Left lung (tissue), 4 donors: ENCODE measurements at regions not wholly inside any gene's neighbourhood (a gene's known extent, or its start where the extent isn't known, plus 50 kb on each side); places are given as distances from the start of the nearest gene placed in this dataset.

ENCODE experiments used
- ATAC-seq: fragments of 200-7000 bp; cut with Tn5 transposase; one replicate; pipeline ENCODE4 v1.9.1; 2020; ENCODE audit warnings: moderate library complexity
- DNase-seq, 4 donors: peaks; one replicate each; pipeline ENCODE4 v3.0.0-alpha.2; 2013 to 2020
- H3K27ac ChIP-seq, 2 donors: fragments of 200-600 bp; sonication (generic) in 1 of 2; one replicate each; pipeline versions ENCODE4 v1.5.0 to v1.8.0; 2020 to 2021
- H3K27me3 ChIP-seq, 2 donors: fragments of 200-600 bp; sonication (generic) in 1 of 2; one replicate each; pipeline versions ENCODE4 v1.5.0 to v1.8.0; 2020 to 2021
- H3K36me3 ChIP-seq, 2 donors: fragments of 200-600 bp; sonication (generic) in 1 of 2; one replicate each; pipeline versions ENCODE4 v1.5.0 to v1.8.0; 2020 to 2021
- H3K4me1 ChIP-seq, 2 donors: fragments of 200-600 bp; one replicate each; pipeline ENCODE4 v1.8.0; 2021
- H3K4me3 ChIP-seq, 2 donors: fragments of 200-600 bp; sonication (generic) in 1 of 2; one replicate each; pipeline versions ENCODE4 v1.5.0 to v1.8.0; 2020 to 2021; ENCODE audit warnings: mild to moderate bottlenecking in 1 of 2
- H3K9me3 ChIP-seq, 2 donors: fragments of 200-600 bp; sonication (generic) in 1 of 2; one replicate each; pipeline versions ENCODE4 v1.5.0 to v1.8.0; 2020 to 2021
- CTCF ChIP-seq, 2 donors: fragments of 200-600 bp; sonication (generic) in 1 of 2; IDR thresholded peaks; one replicate each; pipeline versions ENCODE4 v1.5.0 to v1.8.0; 2021; ENCODE audit warnings: antibody characterized with exemption in 2 of 2
- intact Hi-C, 2 donors: fragments of 100-400 bp; cut with DNase I; formaldehyde crosslinking; loops; one replicate each; pipeline versions ENCODE4 v1.11.2 to v1.14.2; 2022
- donor health status: DM: no; HTN: yes; CAD: no.
- donor health status: DM: no; HTN: no; CAD: no.

DNA sequence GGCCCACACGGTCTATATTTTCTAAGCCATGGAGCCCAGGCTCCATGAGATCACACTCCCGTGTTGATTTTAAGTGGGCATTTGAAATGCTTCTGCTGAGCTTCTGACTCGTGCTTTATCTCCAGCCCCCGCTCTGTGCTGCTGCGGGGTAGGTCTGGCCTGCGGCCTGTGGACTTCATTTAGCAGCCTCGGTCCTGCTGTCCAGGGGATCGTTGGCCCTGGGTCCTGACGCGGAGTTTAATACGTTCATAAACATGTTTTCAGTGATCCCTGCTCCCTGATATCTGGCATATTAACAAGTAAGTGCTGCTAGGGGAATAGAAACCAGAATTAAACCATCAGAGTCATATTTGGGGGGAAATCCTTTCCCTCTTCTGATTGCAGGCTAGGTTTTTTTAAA lies 540.3 kb upstream of the MGMT start:
- Histone ChIP-seq H3K9me3 (no peaks in the 10 kb centered on the region), H3K4me3 (no peak overlapping the region), H3K4me1 (peaks cover 0 to 3% of the 10 kb centered on the region in 2 donors), H3K27me3 (peaks cover 0 to 5% of the 10 kb centered on the region in 2 donors), H3K36me3 (no peaks in the 10 kb centered on the region), H3K27ac (no peak overlapping the region)
- intact Hi-C loops, result no loop called here
- no peak for TF ChIP-seq CTCF (IDR thresholded peaks at IDR 0.05)
- ATAC-seq (no peak), DNase-seq (no peak)

DNA sequence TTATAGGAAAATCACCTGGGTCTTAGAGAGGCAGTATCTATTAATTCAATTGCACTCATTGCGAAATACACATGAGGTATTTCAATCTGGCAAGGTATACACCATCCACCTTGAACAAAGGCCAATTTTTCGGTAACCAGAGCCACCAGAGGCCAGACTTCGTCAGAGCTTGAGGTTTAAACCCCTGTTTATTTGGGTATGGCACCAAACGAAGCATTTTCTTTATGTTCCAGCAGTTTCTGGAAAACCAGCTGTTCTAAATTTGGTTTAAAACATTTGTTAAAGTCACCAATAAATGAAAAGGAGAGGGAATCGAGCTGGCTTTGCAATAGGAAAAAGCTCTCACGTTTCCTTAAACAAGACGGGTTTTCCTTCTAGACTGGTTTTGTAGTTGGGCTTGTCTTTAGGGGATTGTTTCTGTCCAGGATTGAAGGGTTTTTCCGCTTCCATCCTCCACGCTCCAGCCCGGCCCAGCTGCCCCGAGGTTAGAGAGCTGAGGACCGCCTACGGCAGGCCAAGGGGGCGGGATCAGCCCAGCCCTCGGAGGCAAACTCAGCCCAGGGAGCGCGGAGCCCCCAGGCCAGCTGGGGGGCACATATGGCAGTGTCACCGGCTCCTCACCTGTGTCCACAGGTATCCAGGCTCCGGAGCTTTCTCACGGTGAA lies 539.4 kb upstream of the MGMT start:
- Histone ChIP-seq H3K4me1 (peaks cover 0 to 3% of the 10 kb centered on the region in 2 donors), H3K4me3 (no peak overlapping the region), H3K27me3 (peaks cover 0 to 5% of the 10 kb centered on the region in 2 donors), H3K9me3 (no peaks in the 10 kb centered on the region), H3K36me3 (no peaks in the 10 kb centered on the region), H3K27ac (no peak overlapping the region)
- no peak for TF ChIP-seq CTCF (IDR thresholded peaks at IDR 0.05)
- intact Hi-C loops, result no loop called here
- DNase-seq (no peak), ATAC-seq (peak; percentile 74)

- TF ChIP-seq CTCF (IDR thresholded peaks at IDR 0.05), result no peak
- no peaks in the 10 kb centered on the region for H3K9me3 ChIP-seq
- H3K36me3 ChIP-seq, result no peaks in the 10 kb centered on the region
- DNase-seq, result no peak
- ATAC-seq, result no peak
- H3K4me1 ChIP-seq, result peaks cover 0 to 3% of the 10 kb centered on the region in 2 donors
- H3K4me3 ChIP-seq, result no peak overlapping the region
- peaks cover 0 to 5% of the 10 kb centered on the region in 2 donors for H3K27me3 ChIP-seq
- H3K27ac ChIP-seq, result no peak overlapping the region
- intact Hi-C loops, result no loop called here
Observed at GRCh38 chr10:128928231-128928836, 538.7 kb upstream of the MGMT start.

GRCh38 chr10:128929131-128929530 lies 537.9 kb upstream of the MGMT start:
- peak in 1 of 4 donors; percentile 44 for DNase-seq
- TF ChIP-seq CTCF (IDR thresholded peaks at IDR 0.05), result no peak
- ATAC-seq, result no peak
- peaks cover 0 to 3% of the 10 kb centered on the region in 2 donors for H3K4me1 ChIP-seq
- no peaks in the 10 kb centered on the region for H3K36me3 ChIP-seq
- H3K27me3 ChIP-seq, result peaks cover 0 to 5% of the 10 kb centered on the region in 2 donors
- no peak overlapping the region for H3K4me3 ChIP-seq
- H3K27ac ChIP-seq, result no peak overlapping the region
- no peaks in the 10 kb centered on the region for H3K9me3 ChIP-seq
- intact Hi-C loops, result no loop called here

DNA sequence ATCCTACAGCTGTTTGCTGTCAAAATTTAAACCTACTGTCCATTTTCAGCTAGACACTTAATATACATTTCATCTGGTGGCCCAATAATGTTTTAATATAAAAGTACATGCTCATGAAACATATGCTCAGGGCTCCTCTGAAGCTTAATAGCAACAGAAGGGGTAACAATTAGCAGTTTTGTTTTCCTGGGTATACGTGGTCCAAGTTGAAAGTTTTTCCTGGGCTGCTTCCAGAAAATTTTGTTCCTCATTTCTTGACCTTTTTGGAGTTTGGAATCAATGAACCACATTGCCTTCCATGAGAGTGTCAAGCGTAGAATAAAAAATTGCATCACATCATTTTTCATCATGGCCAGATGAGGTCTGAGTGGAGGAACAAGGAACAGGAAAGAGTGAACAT lies 537.3 kb upstream of the MGMT start:
- intact Hi-C loops, result no loop called here
- Histone ChIP-seq H3K4me3 (no peak overlapping the region), H3K27ac (no peak overlapping the region), H3K4me1 (peaks cover 0 to 3% of the 10 kb centered on the region in 2 donors), H3K9me3 (no peaks in the 10 kb centered on the region), H3K36me3 (no peaks in the 10 kb centered on the region), H3K27me3 (peaks cover 0 to 5% of the 10 kb centered on the region in 2 donors)
- no peak for ATAC-seq
- no peak for TF ChIP-seq CTCF (IDR thresholded peaks at IDR 0.05)
- DNase-seq, result peak in 2 of 4 donors; percentile 68 to 75
